ENCODE measurements at regions not wholly inside any gene's neighbourhood (a gene's known extent, or its start where the extent isn't known, plus 50 kb on each side); places are given as distances from the start of the nearest gene placed in this dataset.

DNA sequence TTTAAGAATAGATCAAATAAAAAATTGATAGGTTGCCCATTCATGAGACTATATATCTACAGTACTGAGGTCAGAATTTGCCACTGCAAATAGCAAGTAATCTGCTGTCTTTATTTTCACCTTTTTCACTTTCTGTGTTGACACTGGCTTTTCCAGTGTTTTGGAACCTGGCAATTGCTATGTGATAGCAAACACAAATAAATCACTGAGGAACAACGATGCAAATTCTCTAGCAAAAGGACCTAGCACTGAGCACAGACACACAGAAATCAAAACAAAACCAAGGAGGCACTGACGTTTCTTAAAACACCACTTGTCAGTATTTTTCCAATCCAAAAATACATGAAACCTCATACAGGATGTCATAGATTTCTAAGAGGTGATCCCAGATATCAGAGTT lies 210.7 kb downstream of the DHX15 start:
- peaks cover 2% of the 10 kb centered on the region for H3K9me3 Mint-ChIP-seq
- ATAC-seq: no peak
- peaks cover 6% of the 10 kb centered on the region for H3K27me3 Mint-ChIP-seq
- intact Hi-C loops (cut with micrococcal nuclease): no loop called here
- H3K4me3 Mint-ChIP-seq: no peak overlapping the region
- H3K4me1 Mint-ChIP-seq (ENCODE audit: low read depth): no peaks in the 10 kb centered on the region
- POLR2A ChIA-PET: no interaction called here
- no peaks in the 10 kb centered on the region for H3K36me3 Mint-ChIP-seq (ENCODE audit: low read depth)
- H3K27ac Mint-ChIP-seq: no peak overlapping the region
- TF ChIP-seq, protein P1, sequence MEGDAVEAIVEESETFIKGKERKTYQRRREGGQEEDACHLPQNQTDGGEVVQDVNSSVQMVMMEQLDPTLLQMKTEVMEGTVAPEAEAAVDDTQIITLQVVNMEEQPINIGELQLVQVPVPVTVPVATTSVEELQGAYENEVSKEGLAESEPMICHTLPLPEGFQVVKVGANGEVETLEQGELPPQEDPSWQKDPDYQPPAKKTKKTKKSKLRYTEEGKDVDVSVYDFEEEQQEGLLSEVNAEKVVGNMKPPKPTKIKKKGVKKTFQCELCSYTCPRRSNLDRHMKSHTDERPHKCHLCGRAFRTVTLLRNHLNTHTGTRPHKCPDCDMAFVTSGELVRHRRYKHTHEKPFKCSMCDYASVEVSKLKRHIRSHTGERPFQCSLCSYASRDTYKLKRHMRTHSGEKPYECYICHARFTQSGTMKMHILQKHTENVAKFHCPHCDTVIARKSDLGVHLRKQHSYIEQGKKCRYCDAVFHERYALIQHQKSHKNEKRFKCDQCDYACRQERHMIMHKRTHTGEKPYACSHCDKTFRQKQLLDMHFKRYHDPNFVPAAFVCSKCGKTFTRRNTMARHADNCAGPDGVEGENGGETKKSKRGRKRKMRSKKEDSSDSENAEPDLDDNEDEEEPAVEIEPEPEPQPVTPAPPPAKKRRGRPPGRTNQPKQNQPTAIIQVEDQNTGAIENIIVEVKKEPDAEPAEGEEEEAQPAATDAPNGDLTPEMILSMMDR (IDR thresholded peaks at IDR 0.05): no peak
- CTCF ChIA-PET: no interaction called here
- DNase-seq: no peak

DNA sequence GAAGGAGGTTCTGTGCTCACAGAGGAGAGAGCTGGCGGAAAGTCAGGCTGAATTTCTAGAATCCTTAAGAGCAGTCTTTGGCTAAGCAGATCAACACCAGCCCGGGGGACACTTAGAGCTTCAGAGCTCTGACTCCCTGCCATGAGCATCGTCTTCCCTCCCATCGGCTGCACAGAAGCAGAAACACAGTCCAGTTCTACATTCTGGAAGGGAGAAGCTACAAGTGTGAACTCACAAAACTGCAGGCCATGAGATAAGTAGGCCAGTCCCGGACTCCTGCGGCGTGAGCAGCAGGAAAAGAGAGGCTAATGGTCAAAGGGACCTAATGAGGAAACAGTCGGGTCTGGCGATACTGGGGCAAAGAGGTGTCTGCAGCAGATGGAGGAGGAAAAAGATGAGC lies 211.5 kb downstream of the DHX15 start:
- DNase-seq: no peak
- Mint-ChIP-seq H3K4me3 (no peak overlapping the region), H3K27ac (no peak overlapping the region), H3K36me3 (ENCODE audit: low read depth) (no peaks in the 10 kb centered on the region), H3K4me1 (ENCODE audit: low read depth) (no peaks in the 10 kb centered on the region), H3K27me3 (peaks cover 8% of the 10 kb centered on the region), H3K9me3 (peaks cover 2% of the 10 kb centered on the region)
- TF ChIP-seq, protein P1 (IDR thresholded peaks at IDR 0.05): no peak
- intact Hi-C loops (cut with micrococcal nuclease): no loop called here
- ChIA-PET POLR2A (no interaction called here), CTCF (no interaction called here)
- no peak for ATAC-seq

DNA sequence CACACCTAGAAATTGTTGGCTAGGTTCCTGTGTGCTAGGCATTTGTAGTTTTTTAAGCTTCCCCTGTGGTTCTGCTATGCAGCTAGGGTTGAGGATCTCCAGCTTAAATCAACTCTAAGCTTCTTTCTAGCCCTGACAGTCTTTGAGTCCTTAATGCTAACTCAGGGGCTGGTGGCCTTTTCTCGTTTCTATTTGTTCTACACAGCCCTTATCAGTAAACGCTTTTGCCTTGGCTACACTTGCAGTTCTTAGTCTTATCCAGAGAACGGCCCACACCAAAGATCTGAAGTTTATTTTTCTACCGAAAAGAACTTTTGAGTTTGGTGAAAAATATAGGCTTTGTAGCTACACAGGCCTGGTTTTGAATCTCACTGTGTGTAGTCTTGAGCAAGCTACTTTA lies 212.0 kb downstream of the DHX15 start:
- ATAC-seq (no peak), DNase-seq (no peak)
- intact Hi-C loops (cut with micrococcal nuclease): no loop called here
- Mint-ChIP-seq H3K36me3 (ENCODE audit: low read depth) (no peaks in the 10 kb centered on the region), H3K27me3 (peaks cover 8% of the 10 kb centered on the region), H3K4me3 (no peak overlapping the region), H3K4me1 (ENCODE audit: low read depth) (no peaks in the 10 kb centered on the region), H3K27ac (no peak overlapping the region), H3K9me3 (peaks cover 2% of the 10 kb centered on the region)
- CTCF ChIA-PET: no interaction called here
- TF ChIP-seq, protein P1 (IDR thresholded peaks at IDR 0.05): no peak
- POLR2A ChIA-PET: no interaction called here

DNA sequence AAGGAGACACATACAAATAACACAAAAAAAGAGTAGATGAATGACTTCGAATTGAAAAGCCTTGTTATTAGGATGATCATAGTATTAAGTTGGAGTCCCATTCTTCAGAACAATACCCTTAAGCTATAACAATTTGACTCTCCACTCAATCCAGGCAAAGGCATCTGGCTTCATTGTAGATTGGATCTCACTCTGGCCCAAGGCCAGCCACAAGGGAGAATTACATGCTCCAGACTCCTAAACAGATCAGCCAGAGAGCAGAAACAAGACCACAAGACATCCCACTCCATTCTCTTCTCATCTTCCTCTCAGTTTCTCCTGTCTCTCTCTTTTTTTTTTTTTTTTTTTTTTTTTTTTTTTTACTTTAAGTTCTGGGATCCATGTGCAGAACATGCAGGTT lies 213.9 kb downstream of the DHX15 start:
- ChIA-PET CTCF (interaction anchor here (1.3 kb wide), 1 partner anchor 21 kb away, joined by 3 read pairs; no protein-coding TSS in a partner anchor), POLR2A (no interaction called here)
- Mint-ChIP-seq H3K4me1 (ENCODE audit: low read depth) (no peaks in the 10 kb centered on the region), H3K4me3 (no peak overlapping the region), H3K36me3 (ENCODE audit: low read depth) (no peaks in the 10 kb centered on the region), H3K9me3 (peaks cover 2% of the 10 kb centered on the region), H3K27me3 (peaks cover 5% of the 10 kb centered on the region), H3K27ac (no peak overlapping the region)
- TF ChIP-seq, protein P1 (IDR thresholded peaks at IDR 0.05): no peak
- no peak for ATAC-seq
- intact Hi-C loops (cut with micrococcal nuclease): no loop called here
- DNase-seq: no peak

DNA sequence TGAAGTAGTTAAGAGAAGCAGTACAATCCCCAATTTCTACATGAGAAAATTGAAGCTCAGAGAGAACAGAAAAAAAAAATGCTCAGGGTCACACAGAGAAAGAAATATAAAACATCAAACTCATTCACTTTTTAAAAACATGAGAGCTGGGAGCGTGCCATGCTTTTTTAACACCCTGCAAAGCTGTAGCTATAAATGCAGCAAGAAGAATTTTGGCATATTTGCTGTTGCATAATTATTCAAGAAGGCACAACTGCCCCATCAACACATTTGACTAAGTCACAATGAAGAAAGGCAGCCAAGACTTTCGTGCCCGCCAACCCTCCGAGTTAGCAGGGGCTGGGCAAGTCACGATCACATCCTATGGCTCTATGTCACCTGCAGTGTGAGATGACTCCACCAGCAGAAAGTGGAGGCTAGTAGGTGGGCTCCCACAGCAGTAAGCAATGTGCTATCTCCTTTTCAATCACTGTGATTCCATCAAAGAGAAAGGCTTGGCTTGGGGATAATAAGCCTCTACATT lies 214.8 kb downstream of the DHX15 start:
- intact Hi-C loops (cut with micrococcal nuclease): no loop called here
- TF ChIP-seq, protein P1 (IDR thresholded peaks at IDR 0.05): no peak
- ChIA-PET POLR2A (no interaction called here), CTCF (interaction anchor here (1.3 kb wide), 1 partner anchor 21 kb away, joined by 3 read pairs; no protein-coding TSS in a partner anchor)
- Mint-ChIP-seq H3K36me3 (ENCODE audit: low read depth) (no peaks in the 10 kb centered on the region), H3K9me3 (peaks cover 2% of the 10 kb centered on the region), H3K4me3 (no peak overlapping the region), H3K4me1 (ENCODE audit: low read depth) (no peaks in the 10 kb centered on the region), H3K27ac (no peak overlapping the region), H3K27me3 (peaks cover 5% of the 10 kb centered on the region)
- ATAC-seq (no peak), DNase-seq (no peak)
